Coronary artery (tissue), 2 donors: ENCODE measurements at regions not wholly inside any gene's neighbourhood (a gene's known extent, or its start where the extent isn't known, plus 50 kb on each side); places are given as distances from the start of the nearest gene placed in this dataset.

ENCODE experiments used
- DNase-seq: peaks from one replicate; pipeline ENCODE4 v3.0.0-alpha.2; 2017; ENCODE audit warnings: low spot score
- H3K27ac ChIP-seq, 2 donors: fragments of 200-600 bp; sonication (generic); one replicate each; pipeline ENCODE4 v1.5.1; 2016 to 2019
- H3K4me3 ChIP-seq: fragments of 200-600 bp; sonication (generic); 2 replicates; pipeline ENCODE4 v1.5.1; 2016; ENCODE audit warnings: mild to moderate bottlenecking, moderate library complexity
- TF ChIP-seq, protein P1 (sequence below): fragments of 200-600 bp; sonication (generic); IDR thresholded peaks from one replicate; pipeline ENCODE4 v1.5.1; 2019; ENCODE audit warnings: antibody characterized with exemption

DNA sequence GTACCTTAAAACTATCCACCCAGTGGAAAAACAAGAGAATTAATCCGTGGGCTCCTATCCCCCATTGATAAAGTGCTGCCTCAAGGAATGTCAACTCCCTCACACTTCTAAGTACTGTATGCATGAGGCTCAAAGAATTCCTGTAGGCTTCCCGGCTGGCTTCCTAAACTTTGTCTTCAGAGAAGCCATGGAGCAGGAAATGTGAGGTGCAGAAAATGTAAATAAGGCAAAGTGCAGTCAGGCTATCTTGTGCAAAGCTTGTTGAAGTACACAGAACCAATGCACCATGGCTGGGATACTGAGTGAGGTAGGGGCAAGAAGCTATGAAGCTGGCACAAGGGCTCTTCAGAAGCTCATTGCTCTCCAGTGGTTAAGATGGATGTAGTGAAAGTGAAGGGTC, 611.0 kb downstream of the FSCB start:
- DNase-seq: no peak
- TF ChIP-seq, protein P1, sequence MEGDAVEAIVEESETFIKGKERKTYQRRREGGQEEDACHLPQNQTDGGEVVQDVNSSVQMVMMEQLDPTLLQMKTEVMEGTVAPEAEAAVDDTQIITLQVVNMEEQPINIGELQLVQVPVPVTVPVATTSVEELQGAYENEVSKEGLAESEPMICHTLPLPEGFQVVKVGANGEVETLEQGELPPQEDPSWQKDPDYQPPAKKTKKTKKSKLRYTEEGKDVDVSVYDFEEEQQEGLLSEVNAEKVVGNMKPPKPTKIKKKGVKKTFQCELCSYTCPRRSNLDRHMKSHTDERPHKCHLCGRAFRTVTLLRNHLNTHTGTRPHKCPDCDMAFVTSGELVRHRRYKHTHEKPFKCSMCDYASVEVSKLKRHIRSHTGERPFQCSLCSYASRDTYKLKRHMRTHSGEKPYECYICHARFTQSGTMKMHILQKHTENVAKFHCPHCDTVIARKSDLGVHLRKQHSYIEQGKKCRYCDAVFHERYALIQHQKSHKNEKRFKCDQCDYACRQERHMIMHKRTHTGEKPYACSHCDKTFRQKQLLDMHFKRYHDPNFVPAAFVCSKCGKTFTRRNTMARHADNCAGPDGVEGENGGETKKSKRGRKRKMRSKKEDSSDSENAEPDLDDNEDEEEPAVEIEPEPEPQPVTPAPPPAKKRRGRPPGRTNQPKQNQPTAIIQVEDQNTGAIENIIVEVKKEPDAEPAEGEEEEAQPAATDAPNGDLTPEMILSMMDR: no peak
- Histone ChIP-seq H3K4me3 (no peak overlapping the region), H3K27ac (no peak overlapping the region)

DNA sequence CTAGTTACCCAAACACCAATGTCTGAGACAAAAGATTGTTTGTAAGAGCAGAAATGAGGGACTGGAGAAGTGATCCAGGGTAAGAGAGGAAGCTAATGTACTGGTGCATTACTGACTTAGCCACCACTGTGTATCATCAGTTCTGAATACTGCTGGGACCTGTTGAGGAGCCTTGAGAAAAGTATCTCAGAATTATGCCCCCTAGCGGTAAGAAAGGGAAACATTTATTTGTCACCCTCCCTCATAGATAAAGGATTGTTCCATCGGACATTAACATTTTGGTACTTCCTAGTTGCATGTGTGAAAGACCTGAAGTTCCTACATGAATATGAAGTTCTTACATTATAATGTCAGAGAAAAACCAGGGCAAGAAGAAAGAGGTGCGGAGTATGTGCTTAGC, 612.5 kb downstream of the FSCB start:
- Histone ChIP-seq H3K27ac (no peak overlapping the region), H3K4me3 (no peak overlapping the region)
- no peak for DNase-seq
- TF ChIP-seq, protein P1: no peak

- no peak for DNase-seq
- TF ChIP-seq, protein P1: no peak
- Histone ChIP-seq H3K4me3 (no peak overlapping the region), H3K27ac (no peak overlapping the region)
Observed at GRCh38 chr14:43887523-43887922, 619.6 kb downstream of the FSCB start.

- H3K4me3 ChIP-seq: no peak overlapping the region
- no peak for DNase-seq
- no peak overlapping the region for H3K27ac ChIP-seq
- TF ChIP-seq, protein P1: no peak
Observed at GRCh38 chr14:43877351-43877960, 629.6 kb downstream of the FSCB start.

GRCh38 chr14:43872752-43873655, 634.1 kb downstream of the FSCB start:
- Histone ChIP-seq H3K27ac (no peak overlapping the region), H3K4me3 (no peak overlapping the region)
- TF ChIP-seq, protein P1: no peak
- no peak for DNase-seq

DNA sequence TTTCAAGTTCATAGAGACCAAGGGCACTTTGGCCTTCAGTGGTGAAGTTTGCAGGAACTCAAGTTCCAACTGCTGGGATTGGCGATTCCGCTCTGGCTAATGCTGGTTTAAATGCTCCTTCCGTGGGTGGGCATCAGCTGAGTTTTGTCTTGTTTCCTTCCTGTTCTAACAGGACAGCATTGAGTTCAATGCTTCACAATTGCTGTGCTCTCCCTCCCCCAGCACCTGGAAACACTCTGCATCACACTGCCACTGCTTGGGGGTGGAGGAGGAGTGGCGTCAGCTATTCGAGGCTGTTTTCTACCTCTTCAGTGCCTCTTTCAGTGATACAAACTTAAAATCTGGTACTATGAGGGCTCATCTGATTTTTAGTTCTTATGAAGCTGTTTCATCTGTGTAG, 634.9 kb downstream of the FSCB start:
- H3K27ac ChIP-seq: no peak overlapping the region
- no peak for DNase-seq
- TF ChIP-seq, protein P1: no peak

DNA sequence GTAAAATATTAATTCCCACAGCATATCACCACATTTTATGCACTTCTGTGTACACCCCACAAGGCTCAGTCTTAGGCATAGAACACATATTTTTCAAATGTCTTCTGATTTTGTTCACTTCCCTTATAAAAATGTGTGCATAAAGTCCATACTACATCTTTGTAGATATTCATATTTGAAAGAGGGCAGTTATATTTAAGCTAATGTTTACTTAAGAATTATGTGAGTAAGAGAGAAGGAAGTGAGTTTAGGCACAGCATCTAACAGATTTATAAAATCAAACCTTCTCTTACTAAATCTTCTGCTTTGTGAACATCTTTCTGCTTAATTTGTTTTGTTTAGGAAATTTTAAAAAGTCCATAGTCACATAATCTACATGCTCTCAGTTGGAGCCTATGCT, 648.1 kb downstream of the FSCB start:
- TF ChIP-seq, protein P1: no peak
- H3K27ac ChIP-seq: no peak overlapping the region
- no peak overlapping the region for H3K4me3 ChIP-seq
- DNase-seq: no peak

More for the DNA sequence above, 634.9 kb downstream of the FSCB start:
- H3K4me3 ChIP-seq: no peak overlapping the region
